ENCODE measurements at regions not wholly inside any gene's neighbourhood (a gene's known extent, or its start where the extent isn't known, plus 50 kb on each side); places are given as distances from the start of the nearest gene placed in this dataset.

DNA sequence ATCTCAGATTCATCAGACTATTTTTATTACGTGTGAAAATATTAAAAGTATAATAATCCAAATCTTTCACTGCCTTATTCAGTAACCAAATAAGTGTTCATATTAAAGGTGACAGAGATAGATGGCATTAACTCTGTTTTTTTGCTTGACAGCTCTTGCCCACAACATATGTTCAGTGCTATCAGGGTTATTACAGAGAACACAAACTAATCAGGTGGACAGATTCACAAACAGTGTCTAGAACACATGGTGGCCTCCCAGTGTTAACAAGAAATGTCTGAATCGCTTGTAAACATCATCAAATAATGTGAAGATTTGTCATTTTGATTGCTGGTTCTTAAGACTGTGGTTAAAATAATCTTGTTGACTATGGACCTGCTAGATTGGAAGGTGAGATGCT, 609.1 kb upstream of the GRAMD2B start:
- no peak for DNase-seq (ENCODE audit: low read depth)
- TF ChIP-seq, protein P1, sequence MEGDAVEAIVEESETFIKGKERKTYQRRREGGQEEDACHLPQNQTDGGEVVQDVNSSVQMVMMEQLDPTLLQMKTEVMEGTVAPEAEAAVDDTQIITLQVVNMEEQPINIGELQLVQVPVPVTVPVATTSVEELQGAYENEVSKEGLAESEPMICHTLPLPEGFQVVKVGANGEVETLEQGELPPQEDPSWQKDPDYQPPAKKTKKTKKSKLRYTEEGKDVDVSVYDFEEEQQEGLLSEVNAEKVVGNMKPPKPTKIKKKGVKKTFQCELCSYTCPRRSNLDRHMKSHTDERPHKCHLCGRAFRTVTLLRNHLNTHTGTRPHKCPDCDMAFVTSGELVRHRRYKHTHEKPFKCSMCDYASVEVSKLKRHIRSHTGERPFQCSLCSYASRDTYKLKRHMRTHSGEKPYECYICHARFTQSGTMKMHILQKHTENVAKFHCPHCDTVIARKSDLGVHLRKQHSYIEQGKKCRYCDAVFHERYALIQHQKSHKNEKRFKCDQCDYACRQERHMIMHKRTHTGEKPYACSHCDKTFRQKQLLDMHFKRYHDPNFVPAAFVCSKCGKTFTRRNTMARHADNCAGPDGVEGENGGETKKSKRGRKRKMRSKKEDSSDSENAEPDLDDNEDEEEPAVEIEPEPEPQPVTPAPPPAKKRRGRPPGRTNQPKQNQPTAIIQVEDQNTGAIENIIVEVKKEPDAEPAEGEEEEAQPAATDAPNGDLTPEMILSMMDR (IDR thresholded peaks at IDR 0.05; ENCODE audit: control insufficient read depth, extremely low read depth, insufficient read depth): no peak

DNA sequence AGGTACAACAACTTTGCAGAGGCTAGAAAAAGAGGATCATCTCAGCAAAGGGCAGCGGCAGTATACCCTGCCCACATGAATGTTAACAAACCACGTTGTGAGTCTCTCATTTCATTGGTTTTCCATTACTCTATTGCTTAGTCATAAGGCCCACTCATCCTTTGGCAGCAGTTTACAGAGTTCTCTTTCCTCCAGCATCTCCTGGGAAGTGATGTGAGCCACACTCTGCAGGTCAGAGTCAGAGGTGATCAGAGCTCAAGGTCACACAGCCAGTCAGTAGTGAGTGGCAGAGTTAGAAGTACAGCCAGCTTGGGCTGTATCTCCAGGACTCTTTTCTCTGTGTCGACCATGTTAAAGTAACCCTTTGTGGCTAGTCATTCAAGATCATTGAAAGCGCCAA, 599.6 kb upstream of the GRAMD2B start:
- DNase-seq (ENCODE audit: low read depth): no peak
- H3K4me3 ChIP-seq (ENCODE audit: low read depth, low read length): no peak overlapping the region
- TF ChIP-seq, protein P1 (IDR thresholded peaks at IDR 0.05; ENCODE audit: control insufficient read depth, extremely low read depth, insufficient read depth): no peak

More for the DNA sequence above, 609.1 kb upstream of the GRAMD2B start:
- H3K4me3 ChIP-seq (ENCODE audit: low read depth, low read length): no peak overlapping the region

DNA sequence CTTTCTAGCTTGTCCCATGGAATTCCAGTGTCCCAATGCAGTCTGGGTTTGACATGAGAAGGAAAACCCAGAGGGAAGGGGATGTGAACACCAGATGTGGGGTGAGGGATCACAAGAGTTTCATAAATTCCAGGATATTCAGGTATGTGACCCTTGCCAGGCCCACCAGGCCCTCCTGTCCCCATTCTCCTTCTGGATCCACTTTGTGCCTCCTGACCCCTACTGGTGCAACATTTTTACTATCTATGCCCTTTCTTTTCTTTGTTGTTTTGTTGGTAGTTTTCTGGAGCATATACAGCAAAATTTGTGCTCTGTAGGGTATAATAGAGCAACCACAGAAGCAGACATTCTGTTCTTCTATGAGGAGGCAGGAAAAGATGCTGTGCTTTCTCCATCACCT, 597.0 kb upstream of the GRAMD2B start:
- no peak for DNase-seq (ENCODE audit: low read depth)
- no peak overlapping the region for H3K4me3 ChIP-seq (ENCODE audit: low read depth, low read length)
- TF ChIP-seq, protein P1 (IDR thresholded peaks at IDR 0.05; ENCODE audit: control insufficient read depth, extremely low read depth, insufficient read depth): no peak

DNA sequence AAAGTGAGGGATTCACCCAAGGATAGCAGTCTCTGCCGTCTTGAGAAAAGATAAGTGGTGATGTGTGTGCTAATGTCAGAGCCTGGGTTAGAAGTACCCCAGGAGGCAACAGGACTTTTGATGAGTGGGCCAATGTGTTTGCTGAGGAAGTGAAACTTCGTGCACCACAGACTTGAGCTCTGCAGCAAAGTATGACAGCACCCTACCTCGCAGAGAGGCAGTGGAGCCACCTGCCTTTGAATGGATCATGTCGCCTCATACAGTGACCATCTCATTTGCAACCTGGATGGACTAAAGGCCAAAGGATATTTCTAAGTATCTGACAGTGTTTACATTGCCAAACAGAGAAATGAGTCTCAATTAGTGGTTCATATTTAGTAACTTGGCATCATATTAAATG, 593.9 kb upstream of the GRAMD2B start:
- H3K4me3 ChIP-seq (ENCODE audit: low read depth, low read length): no peak overlapping the region
- TF ChIP-seq, protein P1 (IDR thresholded peaks at IDR 0.05; ENCODE audit: control insufficient read depth, extremely low read depth, insufficient read depth): no peak
- DNase-seq (ENCODE audit: low read depth): no peak

DNA sequence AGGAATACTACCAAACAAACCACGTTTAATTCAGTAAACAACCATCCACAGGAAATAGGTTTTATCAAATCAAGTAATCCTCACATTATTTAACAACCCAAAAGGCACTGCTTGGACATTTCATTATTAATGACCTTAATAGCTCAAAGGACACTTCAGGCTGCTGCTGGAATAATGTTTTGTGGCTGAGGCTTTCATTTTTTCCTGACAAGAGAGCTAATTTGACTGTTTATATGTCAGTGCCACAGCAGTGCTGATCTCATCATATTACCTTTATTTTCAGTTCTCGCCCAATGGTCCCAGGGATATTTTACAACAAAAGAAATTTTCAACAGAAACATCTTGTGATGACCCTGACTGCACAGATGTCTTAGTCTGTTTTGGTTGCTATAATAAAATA, 589.8 kb upstream of the GRAMD2B start:
- H3K4me3 ChIP-seq (ENCODE audit: low read depth, low read length): no peak overlapping the region
- DNase-seq (ENCODE audit: low read depth): no peak
- TF ChIP-seq, protein P1 (IDR thresholded peaks at IDR 0.05; ENCODE audit: control insufficient read depth, extremely low read depth, insufficient read depth): no peak

DNA sequence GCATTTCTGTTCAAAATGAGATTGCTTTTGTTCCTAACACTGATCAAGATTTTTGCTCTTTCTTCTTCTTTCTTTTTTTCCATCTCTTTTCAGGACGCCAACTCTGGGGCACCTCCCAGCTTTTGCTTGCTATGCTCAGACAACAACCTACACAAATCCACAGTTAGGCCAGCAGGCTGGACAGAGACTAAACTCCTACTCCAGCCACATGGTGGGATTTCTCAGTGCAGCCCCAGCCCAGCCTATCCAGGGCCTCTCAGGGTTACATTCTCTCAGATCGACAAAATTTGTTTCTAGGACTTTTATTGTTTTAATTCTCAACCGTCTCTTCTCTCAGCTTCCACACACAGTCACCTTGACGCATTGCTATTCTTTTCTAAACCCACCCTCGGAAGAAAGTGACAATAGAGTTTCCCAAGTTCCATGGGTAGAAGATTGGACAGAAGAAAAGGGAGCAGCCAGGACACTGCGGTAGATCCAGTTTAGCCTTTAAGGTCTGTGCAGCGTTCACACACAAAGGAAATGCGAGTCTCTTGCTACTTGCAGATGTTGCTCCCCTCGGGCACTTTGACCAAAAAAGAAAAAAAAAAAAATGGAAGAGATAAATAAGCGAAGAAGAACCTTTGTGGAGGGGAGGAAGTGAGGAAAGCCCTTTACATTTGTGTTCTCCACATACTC, 588.6 kb upstream of the GRAMD2B start:
- no peak for DNase-seq (ENCODE audit: low read depth)
- H3K4me3 ChIP-seq (ENCODE audit: low read depth, low read length): no peak overlapping the region
- TF ChIP-seq, protein P1 (IDR thresholded peaks at IDR 0.05; ENCODE audit: control insufficient read depth, extremely low read depth, insufficient read depth): no peak

All from LNCaP clone FGC (cell line).